HG02943 (cell line): ENCODE measurements at regions not wholly inside any gene's neighbourhood (a gene's known extent, or its start where the extent isn't known, plus 50 kb on each side); places are given as distances from the start of the nearest gene placed in this dataset.
"Not testable (repeated sequence)": the region's sequence is repeated elsewhere in the genome, so short reads cannot be mapped to it uniquely, and the experiment has no call there.

Experiments used
- ATAC-seq: cut with Tn5 transposase; IDR thresholded peaks from one replicate; pipeline ENCODE4 v1.9.1; 2021; ENCODE audit warnings: mild to moderate bottlenecking, low read depth, moderate library complexity; ENCODE audit not compliant: unreplicated experiment

DNA sequence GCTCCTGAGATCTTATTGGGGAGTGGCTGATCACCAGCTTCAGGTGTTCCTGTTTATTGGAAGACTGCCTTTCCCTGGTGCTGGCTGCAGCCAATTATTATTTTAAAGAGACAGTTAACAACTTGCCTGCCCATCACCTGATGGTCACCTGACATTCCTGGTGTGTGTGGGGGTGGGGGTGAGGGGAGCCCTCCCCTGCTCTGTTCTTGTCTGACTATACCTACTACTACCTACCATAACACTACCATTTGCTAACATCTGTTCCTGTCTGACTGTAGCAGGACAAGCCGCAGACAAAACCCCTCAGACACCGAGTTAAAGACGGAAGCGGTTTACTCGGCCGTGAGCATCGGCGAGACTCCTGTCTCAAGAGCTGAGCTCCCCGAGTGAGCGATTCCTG, 54.9 kb upstream of the NBPF3 start:
- ATAC-seq: no peak

DNA sequence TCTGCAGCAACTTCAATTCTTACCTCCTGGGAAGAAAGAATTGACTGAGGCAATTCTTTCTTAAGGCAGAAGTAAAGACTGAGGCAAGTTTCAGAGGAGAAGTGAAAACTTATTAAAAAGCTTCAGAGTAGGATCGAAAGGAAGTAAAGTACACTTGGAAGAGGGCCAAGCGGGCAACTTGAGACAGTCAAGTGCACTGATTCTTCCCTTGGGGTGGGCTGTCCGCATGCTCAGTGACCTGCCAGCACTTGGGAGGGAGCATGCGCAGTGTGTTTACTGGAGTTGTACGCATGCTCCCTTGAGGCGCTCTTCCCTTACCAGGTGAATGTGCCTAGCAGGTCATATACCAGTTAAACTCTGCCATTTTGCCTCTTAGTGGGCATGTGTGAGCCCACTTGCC, 55.3 kb upstream of the NBPF3 start:
- ATAC-seq: no peak

DNA sequence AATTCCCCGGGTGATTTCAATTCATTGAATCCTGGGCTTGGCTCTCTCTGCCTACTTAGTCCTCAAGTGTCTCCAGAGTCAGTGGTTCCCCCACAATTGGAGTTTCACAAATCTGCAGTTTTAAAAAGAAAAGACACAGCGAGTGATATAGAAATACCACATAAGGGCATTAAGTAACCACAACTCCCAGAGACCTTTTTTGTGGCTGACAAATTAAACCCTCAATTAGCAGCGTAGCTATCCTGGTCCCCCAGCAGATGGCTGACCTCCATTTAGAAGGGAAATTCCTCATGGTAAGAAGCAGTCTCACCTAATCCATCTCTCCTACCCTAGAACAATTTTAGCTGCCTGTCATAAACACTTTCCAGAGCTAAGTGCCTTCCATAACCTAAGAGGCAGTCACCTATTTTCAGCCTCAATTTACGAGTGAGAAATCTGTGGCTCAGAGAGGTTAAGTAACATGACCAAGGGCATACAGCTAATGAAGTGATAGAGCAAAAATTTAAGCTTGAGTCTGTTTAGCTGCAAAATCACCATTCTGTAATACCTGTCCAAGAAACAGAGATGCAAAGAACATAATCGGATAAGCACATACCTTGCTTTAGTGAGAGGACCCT, 56.0 kb upstream of the NBPF3 start:
- no peak for ATAC-seq

DNA sequence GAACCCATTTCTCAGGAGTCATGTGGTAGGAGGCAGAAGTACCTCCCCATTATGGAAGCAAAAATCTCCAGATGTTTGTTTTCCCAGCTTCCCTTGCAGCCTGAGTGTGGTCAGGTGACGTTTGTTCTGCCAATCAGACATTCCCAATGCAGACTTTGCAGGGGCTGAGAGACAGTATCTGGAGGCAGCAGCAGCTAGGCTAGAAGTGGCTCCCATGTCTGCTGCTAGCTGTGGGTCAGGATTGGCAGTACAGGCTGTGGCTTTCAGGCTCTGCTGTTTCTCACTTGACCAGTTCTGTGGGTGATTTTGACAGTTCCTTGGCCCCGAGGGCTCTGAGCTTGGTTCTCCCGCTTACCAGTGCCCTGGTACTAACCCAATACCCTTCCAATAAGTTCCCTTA, 58.6 kb upstream of the NBPF3 start:
- ATAC-seq: no peak

DNA sequence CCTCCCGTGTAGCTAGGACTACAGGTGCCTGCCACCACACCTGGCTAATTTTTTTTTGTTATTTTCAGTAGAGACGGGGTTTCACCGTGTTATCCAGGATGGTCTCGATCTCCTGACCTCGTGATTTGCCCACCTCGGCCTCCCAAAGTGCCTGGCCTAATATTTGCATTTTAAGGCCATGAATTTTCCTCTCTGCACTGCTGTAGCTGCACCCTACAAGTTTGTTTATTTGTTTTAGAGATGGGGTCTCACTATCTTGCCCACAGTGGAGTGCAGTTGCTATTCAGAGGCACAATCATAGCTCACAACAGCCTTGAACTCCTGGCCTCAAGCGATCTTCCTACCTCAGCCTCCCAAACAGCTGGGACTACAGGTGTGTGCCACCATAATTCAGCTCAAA, 59.8 kb upstream of the NBPF3 start:
- not testable (repeated sequence) for ATAC-seq

DNA sequence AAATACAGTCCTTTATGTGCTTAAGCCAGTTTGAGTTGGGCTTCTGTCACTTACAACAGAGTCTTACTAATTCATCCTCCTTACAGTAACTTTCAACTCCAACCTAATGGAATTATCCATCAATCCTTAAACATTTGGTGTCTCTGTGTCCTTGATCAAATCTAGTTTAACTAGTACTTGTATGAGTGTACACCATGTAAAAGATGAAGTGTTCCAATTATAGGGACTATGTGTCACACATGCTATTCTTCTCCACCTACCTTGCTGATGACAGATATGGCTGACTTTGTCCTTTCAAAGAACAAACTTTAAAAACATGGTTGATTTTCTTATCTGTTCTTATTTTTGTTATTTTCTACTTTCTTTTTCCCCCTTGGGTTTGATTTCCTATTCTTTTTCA, 60.4 kb upstream of the NBPF3 start:
- no peak for ATAC-seq

- ATAC-seq: no peak
These were observed 61.0 kb upstream of the NBPF3 start for GRCh38 chr1:21378705-21379494.

- no peak for ATAC-seq
These were observed 67.6 kb upstream of the NBPF3 start for GRCh38 chr1:21372383-21372782.

DNA sequence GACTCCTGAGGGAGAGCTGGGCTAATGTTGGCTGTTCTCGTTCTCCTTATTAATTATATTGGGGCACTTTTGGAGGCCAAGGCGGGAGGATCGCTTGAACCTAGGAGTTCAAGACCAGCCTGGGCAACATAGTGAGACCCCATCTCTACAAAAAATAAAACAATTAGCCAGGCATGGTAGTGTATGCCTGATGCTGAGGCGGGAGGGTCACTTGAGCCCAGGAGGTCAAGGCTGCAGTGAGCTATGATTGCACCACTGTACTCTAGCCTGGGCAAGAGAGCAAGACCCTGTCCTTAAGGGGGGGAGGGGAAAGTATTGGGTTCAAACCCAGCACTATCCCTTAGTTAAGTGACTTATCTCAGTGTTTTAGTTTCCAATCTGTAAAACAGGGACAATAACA, 70.0 kb upstream of the NBPF3 start:
- no peak for ATAC-seq

DNA sequence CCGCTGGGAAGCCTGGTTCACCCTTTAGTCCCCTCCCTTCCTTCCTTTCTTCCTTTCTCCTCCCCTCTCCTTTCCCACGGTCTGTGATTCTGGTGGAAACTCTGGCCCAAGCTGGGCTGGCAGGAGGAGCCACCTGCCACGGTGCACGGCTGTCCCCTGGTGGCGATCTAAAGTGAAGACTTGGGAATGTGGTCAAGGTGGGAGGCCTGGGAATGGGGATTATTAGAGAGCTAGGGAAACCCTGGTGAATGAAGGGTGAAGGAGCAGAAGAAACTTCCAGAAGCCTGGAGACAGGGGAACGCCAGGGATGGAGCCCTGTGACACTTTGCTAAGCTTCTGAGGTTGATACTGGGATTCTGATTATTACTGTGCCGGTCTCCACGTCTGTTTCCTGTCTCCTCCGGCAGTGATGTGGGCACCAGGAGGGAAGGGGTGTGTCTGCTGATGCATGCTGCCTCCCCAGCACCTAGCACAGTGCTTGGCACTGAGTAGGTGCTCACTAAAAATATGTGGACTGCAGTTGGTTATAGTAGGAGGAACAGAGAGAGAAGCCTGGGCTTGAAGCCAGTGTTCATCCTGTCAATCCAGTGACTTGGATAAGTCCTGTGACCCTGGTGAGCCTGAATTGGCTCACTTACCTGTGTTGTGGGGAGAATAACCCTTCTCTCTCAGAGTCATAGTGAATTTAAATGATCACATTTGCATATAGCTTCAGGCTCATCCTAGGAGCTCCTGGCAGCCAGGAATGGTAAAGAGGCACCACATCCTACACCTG, 71.2 kb upstream of the NBPF3 start:
- ATAC-seq: no peak

- ATAC-seq: not testable (repeated sequence)
These were observed 71.9 kb upstream of the NBPF3 start for GRCh38 chr1:21367973-21368514.

GRCh38 chr1:21366288-21366687, 73.6 kb upstream of the NBPF3 start:
- no peak for ATAC-seq

GRCh38 chr1:21365036-21365435, 74.8 kb upstream of the ECE1 start:
- no peak for ATAC-seq

DNA sequence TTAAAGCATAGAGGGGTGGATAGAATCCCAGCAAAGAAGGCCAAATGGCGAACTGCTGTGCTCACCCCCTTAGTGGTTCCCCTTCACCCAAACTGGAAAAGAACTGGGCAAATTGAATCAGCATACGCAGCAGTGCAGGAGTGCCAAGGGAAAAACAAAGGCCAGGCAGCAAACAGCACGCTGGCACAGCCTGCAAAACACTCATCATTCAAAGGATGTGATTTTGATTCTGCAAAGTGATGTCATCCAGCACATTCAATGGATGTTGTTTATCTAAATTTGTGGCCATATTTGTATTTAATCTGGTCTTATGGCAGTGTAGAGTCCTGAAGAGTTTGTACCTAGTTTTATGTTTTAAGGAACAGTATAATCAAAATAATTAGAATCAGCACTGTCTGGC, 71.8 kb upstream of the ECE1 start:
- ATAC-seq: no peak

DNA sequence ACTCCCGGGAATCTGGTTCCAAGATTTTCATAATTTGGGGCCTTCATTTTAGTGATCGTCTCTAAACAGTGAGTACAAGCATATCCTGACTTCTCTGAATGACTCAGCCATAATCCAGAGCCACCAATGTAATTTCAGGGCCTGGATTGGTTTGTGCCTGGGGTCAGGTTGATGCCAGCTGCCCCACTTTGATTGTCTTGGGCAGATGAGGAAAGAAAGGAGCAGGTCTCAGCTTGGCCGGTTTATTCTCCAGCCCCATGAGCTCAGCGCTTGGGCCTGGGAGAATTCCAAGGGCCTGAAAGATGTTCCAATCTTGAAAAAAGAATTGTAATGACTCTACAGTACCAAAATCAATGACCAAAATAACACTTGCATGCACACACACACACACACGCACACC, 71.2 kb upstream of the ECE1 start:
- ATAC-seq: no peak

DNA sequence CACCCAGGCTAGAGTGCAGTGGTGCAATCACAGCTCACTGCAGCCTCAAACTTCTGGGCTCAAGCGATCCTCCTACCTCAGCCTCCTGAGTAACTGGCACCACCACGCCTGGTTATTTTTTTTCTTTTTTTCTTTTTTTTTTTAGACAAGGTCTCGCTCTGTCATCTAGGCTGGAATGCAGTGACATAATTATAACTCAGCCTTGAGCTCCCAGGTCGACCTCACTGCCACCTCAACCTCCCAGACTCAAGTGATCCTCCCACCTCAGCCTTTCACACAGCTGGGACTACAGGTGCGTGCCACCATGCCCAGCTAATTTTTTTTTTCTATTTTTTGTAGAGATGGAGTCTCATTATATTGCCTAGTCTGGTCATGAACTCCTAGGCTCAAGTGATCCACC, 66.9 kb upstream of the ECE1 start:
- ATAC-seq: no peak

- no peak for ATAC-seq
These were observed 65.7 kb upstream of the ECE1 start for GRCh38 chr1:21355956-21356355.

DNA sequence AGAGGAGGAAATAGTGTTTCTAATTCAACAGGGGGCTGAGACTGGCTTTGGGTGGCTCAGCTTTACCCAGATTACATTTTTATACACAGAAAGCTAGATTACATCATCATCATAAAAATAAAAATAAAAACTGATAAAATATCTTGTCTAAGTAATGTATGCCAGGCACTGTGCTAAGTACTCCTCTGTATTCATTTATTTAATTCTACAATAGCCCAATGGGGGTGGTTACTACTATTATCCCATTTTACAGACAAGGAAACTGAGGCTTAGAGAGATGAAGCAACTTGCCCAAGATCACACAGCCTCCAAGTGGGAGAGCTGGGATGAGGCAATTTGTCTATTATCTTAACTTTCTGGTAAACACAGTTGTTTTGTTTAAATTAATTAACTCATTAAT, 62.3 kb upstream of the ECE1 start:
- ATAC-seq: no peak

DNA sequence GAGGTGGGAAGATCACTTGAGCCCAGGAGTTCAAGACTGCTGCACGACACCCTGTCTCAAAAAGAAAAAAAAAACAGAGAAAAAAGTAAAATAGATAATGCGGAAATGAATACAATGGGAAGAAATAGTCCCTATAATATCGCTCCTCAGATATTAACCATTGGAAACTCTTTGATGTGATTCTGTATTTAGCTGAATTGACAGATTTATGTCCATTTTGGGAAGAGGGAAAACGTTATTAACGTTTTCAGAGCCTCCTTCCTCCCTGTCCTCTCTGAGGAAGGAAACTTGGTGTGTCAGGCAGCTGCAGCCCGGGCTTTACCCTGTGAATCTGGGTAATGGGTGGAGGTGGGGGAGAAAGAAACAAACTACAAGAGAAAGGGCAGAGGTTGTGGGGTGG, 61.6 kb upstream of the ECE1 start:
- ATAC-seq: no peak

DNA sequence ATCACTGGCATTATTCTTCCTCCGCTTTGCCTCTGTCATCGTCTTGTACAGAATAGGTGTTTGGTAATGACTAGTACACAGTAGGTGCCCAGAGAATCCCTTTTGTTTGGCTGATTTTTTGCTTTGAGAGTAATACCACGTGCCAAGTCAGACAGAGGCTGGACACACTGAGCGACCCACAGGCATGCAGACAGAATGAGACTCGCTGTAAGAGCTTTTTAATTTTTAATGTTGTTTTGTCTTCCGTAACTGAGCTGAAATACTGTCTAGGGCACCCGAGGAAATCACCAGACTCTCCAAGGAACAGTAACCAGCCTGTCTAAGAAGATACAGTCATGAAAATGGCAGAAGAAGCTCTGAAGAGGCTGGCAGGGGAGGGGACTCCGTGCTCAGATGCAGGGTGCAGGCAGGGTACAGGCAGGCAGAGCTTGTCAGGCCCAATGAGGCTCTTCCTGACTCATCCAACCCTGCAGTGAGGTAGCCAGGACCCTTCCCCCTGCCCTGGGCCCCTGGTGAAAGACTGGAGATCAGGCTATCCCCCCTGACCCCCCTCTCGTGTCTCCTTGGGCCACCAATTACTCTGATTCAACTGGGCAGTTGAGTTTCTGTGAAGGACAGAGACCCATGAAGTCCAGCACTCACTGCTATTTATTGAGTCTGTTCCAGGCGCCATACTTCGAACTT, 60.1 kb upstream of the ECE1 start:
- ATAC-seq: no peak

GRCh38 chr1:21349693-21350092, 59.4 kb upstream of the ECE1 start:
- no peak for ATAC-seq
